Activated gamma-delta T cell treated with Interleukin-2 at 50 U/mL for 16 hours (primary cell): ENCODE measurements at regions not wholly inside any gene's neighbourhood (a gene's known extent, or its start where the extent isn't known, plus 50 kb on each side); places are given as distances from the start of the nearest gene placed in this dataset.
"Not testable (repeated sequence)": the region's sequence is repeated elsewhere in the genome, so short reads cannot be mapped to it uniquely, and the experiment has no call there.

ENCODE experiments used
- DNase-seq: peaks from one replicate; pipeline ENCODE4 v3.0.0-alpha.2; 2020

GRCh38 chr6:977226-977625 lies 284.3 kb upstream of the EXOC2 start:
- DNase-seq, result not testable (repeated sequence)

GRCh38 chr6:971981-972640 lies 279.2 kb upstream of the EXOC2 start:
- no peak for DNase-seq

GRCh38 chr6:968791-969190 lies 275.9 kb upstream of the EXOC2 start:
- DNase-seq, result no peak

GRCh38 chr6:967701-968100 lies 274.8 kb upstream of the EXOC2 start:
- DNase-seq, result no peak

- no peak for DNase-seq
These were observed 272.4 kb upstream of the EXOC2 start for GRCh38 chr6:965343-965742.

- no peak for DNase-seq
These were observed 270.5 kb upstream of the EXOC2 start for GRCh38 chr6:963456-963855.

- DNase-seq, result no peak
These were observed 268.5 kb upstream of the EXOC2 start for GRCh38 chr6:961407-961960.

GRCh38 chr6:960356-960755 lies 267.4 kb upstream of the EXOC2 start:
- no peak for DNase-seq

- DNase-seq, result no peak
These were observed 265.5 kb upstream of the EXOC2 start for GRCh38 chr6:958488-958887.

- no peak for DNase-seq
These were observed 258.7 kb upstream of the EXOC2 start for GRCh38 chr6:951399-952181.

GRCh38 chr6:947235-947934 lies 254.4 kb upstream of the EXOC2 start:
- no peak for DNase-seq

- DNase-seq, result no peak
These were observed 253.6 kb upstream of the EXOC2 start for GRCh38 chr6:946546-946945.

- no peak for DNase-seq
These were observed 246.8 kb upstream of the EXOC2 start for GRCh38 chr6:939526-940252.

GRCh38 chr6:938916-939315 lies 246.0 kb upstream of the EXOC2 start:
- no peak for DNase-seq

GRCh38 chr6:938271-938905 lies 245.4 kb upstream of the EXOC2 start:
- DNase-seq, result no peak

GRCh38 chr6:935582-935981 lies 242.6 kb upstream of the EXOC2 start:
- DNase-seq, result no peak

- DNase-seq, result no peak
These were observed 241.7 kb upstream of the EXOC2 start for GRCh38 chr6:934686-935085.

GRCh38 chr6:931919-932318 lies 239.0 kb upstream of the EXOC2 start:
- not testable (repeated sequence) for DNase-seq

- no peak for DNase-seq
These were observed 234.2 kb upstream of the EXOC2 start for GRCh38 chr6:927157-927556.

GRCh38 chr6:925656-926213 lies 232.8 kb upstream of the EXOC2 start:
- DNase-seq, result no peak

GRCh38 chr6:924661-925060 lies 231.7 kb upstream of the EXOC2 start:
- no peak for DNase-seq

GRCh38 chr6:921400-921799 lies 228.5 kb upstream of the EXOC2 start:
- DNase-seq, result no peak
